Spleen (tissue), 7 donors: ENCODE measurements at regions not wholly inside any gene's neighbourhood (a gene's known extent, or its start where the extent isn't known, plus 50 kb on each side); places are given as distances from the start of the nearest gene placed in this dataset.

Experiments
- POLR2A ChIP-seq, 3 donors: fragments of 450-650 bp; IDR thresholded peaks; one replicate each; pipeline ENCODE4 v1.5.1; 2017; ENCODE audit warnings: antibody characterized with exemption in 3 of 3, mild to moderate bottlenecking in 1 of 3
- POLR2AphosphoS5 ChIP-seq, 3 donors: sonication (generic); formaldehyde crosslinking; IDR thresholded peaks; one replicate each; pipeline ENCODE4 v1.5.1; 2017; ENCODE audit warnings: antibody characterized with exemption in 3 of 3
- TF ChIP-seq, protein P1 (sequence below), 11 experiments: fragments of 200-600 bp in 7 of 11; fragments of 450-650 bp in 4 of 11; sonication (generic) in 4 of 11; IDR thresholded peaks in 8 of 11; conservative IDR thresholded peaks in 3 of 11; 1 replicate in 7 of 11; 2 replicates in 4 of 11; pipeline versions ENCODE4 v1.4.0 to v1.8.0; 2016 to 2021; ENCODE audit warnings: antibody characterized with exemption in 11 of 11, inconsistent platforms in 4 of 11, mild to moderate bottlenecking in 1 of 11
- donor health status: DM: no; HTN: no; CAD: no; lungs with moderate emphysema.
- donor health status: DM: no; HTN: no; CAD: no.
- donor health status: DM: no; HTN: no; CAD: no.

- TF ChIP-seq, protein P1, sequence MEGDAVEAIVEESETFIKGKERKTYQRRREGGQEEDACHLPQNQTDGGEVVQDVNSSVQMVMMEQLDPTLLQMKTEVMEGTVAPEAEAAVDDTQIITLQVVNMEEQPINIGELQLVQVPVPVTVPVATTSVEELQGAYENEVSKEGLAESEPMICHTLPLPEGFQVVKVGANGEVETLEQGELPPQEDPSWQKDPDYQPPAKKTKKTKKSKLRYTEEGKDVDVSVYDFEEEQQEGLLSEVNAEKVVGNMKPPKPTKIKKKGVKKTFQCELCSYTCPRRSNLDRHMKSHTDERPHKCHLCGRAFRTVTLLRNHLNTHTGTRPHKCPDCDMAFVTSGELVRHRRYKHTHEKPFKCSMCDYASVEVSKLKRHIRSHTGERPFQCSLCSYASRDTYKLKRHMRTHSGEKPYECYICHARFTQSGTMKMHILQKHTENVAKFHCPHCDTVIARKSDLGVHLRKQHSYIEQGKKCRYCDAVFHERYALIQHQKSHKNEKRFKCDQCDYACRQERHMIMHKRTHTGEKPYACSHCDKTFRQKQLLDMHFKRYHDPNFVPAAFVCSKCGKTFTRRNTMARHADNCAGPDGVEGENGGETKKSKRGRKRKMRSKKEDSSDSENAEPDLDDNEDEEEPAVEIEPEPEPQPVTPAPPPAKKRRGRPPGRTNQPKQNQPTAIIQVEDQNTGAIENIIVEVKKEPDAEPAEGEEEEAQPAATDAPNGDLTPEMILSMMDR (IDR thresholded peaks at IDR 0.05 in 8 of 11, conservative IDR thresholded peaks at IDR 0.05 in 3 of 11), result no peak
- TF ChIP-seq POLR2AphosphoS5 (IDR thresholded peaks at IDR 0.05) (no peak), POLR2A (IDR thresholded peaks at IDR 0.05) (no peak)
Measured at GRCh38 chr4:163590619-163591264, 96.3 kb downstream of the TMA16 start.
